ENCODE measurements at regions not wholly inside any gene's neighbourhood (a gene's known extent, or its start where the extent isn't known, plus 50 kb on each side); places are given as distances from the start of the nearest gene placed in this dataset.

DNA sequence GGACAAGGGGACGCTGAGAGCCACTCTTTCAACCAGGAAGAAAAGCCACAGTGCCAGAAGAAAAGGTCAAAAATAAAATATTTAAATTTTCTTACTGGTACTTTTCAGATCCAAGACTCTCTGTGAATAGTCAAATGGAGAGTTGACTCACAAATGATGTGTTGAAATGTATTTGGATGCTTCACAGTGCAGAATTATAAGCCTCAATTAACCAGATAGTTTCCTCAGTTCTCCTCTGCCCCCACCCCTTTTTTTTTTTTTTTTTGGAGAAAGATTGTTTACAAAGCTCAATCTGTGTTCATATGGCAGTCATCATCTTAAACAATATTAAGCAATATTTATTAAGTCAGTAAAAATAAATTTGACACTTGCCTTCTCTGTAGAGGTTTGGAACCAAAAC lies 470.8 kb downstream of the FGF9 start:
- DNase-seq = no peak

DNA sequence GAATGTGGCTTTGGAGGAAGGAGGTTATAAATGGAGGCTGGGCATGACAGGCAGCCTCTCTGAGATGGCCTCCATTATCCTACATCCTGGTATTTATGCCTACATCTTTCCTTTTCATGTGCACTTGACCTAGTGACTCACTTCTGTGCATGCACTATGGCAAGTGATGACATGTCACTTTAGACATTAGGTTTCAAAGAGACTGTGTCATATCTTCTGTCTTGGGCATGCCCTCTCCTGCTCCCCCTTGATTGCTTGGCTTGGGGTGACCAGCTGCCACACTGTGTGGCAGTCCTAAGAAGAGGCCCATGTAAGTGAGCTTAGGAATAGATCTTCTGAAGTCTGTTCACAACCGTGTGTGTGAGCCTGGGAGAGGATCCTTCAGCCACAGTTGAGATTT lies 472.8 kb downstream of the FGF9 start:
- no peak for DNase-seq

DNA sequence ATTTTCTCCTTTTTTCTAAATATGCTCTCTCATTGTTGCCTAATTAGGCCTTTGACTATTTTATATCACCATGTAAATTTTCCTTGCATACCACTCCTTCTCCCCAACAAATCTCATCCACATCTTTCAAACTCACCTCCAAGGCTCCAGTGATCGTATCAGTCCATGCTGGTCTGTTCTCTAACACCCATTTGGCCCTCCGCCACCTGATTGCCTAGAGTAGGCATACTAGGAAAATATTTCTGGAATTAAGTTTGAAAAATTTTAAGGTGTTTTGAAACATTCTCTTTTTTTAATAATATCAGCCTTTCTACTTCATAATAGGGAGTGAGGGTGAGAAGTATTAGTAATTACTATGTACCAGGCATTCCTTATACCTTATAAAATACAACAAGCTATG lies 473.9 kb downstream of the FGF9 start:
- no peak for DNase-seq

DNA sequence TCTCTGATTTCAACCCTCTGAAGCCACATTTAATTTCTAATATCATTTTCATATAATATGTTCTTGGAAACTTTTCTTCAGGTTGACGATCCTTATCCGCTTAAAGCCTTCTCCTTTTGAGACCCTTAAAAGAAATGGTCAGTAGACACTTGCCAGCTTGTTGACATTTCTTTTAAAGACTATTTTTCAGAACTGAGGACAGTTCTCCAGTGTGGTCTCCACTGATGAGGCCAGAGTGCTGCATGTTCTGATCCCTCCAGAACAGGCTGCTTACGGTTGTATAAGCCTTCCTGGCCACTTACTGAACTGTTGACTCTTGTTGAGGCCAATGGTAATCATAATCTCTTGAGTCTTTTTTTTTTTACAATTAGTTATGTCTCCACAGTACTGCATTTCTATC lies 477.3 kb downstream of the FGF9 start:
- no peak for DNase-seq

DNA sequence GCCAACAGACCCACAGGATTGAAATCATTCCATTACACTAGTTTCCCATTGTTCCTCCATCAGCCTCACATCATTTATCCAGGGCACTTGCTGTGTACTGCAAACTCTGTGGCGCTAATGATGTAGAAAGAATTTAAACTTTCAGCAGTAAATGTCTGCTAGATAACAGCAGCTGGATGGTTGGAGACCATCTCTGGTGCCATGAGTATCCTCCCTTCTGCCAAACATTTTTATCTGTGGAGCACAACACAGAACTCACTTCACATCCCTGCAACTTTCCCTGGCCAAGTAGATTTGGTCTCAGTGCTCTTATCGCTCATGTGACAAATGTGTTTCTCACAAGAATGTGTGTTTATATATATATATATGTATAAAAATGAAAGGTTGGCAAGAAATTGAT lies 481.9 kb downstream of the FGF9 start:
- DNase-seq = no peak

DNA sequence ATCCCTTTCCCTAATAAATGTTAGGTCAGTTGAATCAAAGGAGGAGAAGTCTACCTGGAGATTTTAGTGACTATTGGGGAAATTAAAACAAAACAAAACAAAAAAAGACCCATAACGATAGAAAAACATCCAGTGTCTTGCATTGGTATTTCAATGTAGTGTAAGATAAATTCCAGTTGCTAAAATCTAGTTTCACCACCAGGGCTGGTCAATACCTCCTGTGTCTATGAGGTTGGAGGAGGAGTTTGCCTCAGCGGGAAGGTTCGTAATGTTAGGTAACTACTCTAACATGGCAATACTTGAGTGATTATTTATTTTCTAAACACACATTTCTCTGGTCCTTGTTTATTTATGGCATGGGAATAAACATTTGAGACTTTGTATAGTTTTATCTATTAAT lies 483.2 kb downstream of the FGF9 start:
- no peak for DNase-seq

DNA sequence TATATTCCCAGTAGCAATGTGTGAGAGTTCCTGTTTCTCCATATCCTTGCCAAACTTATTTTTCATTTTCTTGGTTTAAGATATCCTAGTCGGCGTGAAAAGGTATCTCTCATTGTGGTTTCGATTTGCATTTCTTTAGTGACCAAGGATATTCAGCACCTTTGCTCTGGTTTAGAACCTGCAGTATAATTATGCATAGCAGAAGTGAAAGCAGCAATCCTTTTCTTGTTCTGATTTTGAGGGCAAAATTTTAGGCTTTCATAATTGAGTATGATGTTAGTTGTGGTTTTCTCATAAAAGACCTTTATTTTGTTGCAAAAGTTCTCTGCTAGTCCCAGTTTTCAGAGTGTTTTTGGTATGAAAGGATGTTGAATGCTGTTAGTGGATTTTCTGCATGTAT lies 491.0 kb downstream of the FGF9 start:
- DNase-seq = no peak

DNA sequence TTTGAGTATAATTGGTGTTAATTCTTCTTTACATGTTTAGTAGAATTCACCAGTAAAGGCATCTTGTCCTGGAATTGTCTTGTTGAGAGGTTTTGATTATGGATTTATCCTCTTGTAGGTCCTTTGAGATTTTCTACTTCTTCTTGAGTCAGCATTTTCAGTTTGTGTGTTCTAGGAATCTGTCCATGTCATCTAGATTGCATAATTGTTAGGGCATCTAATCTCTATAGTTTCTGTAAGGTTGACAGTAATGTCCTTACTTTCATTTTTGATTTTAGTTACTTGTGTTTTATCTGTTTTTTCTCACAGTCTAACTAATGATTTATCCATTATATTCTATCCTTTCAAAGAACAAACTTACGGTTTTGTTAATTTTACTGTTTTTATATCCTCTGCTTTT lies 492.0 kb downstream of the FGF9 start:
- DNase-seq = no peak

DNA sequence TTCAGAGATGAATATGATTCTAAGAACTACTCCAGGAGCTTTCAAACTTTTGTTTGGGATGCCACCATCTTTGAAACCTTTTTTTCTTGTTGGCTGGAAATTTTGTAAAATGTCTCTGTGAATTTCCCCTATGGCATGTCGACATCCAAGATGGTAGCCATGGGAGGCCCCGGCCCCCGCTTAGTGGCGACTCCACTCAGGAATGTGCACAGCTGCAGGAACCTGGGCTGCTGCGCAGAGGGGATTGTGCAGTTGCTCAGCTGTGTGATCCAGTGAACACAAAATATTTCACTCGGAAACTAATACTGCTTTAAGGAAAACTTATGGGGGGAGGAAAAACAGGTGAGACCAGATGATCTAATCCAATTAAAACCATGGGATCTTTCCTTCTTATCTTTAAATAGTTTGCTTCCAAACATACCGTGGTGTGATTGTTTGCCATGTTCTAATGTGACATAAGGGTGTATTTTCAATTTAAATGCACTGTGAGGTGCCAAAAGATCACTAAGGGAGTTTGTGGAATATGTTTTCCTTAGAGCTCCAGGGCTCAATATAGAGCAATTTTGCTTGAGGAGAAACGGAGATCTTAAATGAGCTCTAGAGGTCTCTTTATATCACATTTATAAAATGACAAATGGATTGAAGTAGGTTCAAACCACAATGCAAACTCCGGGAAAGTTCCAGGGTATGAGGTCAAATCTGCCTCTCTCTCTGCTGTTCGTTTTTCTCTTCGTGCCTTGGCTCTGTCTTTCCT lies 497.7 kb downstream of the FGF9 start:
- no peak for DNase-seq

DNA sequence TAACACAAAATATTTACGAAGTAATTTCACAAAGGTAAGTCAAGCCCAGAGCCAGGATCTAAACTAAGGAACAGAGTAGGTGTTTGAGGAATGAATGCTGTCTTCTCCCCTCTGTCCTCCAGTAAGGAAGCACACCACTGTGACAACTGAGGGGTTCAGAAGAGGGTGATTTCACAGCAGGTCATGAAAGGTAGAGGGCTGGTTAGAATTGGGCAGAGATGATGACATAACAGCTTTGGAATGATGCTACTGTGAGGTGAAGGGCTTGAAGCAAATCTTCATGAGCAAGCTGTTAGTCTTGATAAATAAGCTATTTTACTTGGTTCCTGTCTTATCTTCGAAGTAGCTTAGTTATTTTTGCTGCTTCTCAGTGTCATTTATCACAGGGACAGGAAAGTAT lies 498.6 kb downstream of the FGF9 start:
- no peak for DNase-seq

DNA sequence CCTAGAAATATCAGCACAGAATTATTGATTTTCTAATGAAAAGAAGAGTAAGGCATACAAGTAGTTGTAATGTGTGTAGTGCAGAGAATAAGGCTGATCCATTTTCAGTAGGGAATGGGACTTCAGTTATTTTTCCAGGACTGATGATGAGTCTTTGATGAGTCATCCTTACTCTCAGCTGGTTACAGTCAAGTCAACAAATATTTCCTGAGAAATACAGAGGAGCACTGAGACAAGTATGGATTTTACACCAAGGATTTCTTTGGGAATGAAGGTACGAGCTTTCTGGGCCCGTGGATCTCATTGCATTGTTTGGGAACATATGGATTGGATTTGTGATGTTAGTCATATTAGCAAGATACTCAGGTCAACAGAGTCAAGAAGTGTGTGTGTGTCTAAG lies 502.7 kb downstream of the FGF9 start:
- DNase-seq = no peak

DNA sequence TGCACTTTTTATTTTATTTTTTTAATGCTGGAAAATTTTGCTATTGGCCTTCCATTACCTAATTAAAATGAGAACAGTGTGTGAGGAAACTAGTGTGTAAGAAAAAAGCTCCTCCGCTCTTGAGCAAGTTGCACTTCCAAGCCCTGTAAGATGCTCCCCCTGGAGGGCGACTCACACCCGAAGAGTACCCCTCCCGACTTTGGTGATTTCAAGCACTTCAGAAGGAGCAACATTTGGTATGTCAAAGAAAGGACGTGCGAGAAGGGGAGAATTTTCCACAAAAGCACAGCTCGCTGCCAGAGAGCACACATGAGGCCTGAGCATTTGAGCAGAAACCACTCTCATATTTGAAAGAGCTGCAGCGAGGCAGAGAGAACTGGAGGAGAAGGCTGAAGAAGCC lies 504.4 kb downstream of the FGF9 start:
- no peak for DNase-seq

DNA sequence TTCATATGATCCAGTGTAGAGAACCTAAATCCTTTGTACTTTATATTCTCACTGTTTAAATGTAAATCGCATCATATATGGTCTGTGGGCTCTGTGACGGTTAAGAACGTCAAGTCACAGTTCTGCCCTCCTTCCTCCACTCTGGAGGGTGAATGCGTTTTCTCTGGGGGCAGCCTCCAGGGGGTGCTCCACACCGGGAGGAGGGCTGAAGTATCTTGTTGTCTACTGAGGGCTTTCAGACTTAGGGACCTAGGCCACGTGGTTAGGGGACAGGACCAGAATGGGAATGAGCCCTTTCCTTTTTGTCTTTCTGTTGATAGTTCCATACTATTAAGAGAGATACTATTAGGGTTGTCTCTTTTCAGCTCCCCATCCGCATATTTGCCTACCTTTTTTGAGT lies 504.9 kb downstream of the FGF9 start:
- DNase-seq = no peak

DNA sequence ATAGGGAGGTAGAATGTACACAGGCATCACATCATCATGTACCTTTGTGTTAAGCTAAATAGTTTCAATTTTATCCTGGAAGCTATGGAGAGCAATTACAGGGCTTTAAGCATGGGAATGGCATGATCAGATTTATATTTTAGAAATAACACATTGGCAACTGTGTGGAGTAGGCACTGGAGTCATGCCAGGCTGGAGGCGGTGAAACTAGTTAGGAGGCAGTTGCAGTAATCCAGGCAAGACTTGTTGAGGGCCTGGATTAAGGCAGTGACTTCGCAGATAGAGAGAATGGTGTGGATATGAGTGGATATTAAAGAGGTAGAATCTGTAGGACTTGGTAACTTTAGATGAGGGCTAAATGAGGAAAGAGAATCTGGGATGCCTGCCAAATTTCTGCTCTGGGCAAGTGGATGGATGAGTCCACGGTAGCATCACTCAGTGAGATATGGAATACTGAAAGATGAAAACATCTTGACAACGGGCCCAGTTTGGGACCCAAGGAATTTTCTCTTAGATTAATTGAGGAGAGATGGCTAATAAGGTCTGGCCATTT lies 506.2 kb downstream of the FGF9 start:
- no peak for DNase-seq

DNA sequence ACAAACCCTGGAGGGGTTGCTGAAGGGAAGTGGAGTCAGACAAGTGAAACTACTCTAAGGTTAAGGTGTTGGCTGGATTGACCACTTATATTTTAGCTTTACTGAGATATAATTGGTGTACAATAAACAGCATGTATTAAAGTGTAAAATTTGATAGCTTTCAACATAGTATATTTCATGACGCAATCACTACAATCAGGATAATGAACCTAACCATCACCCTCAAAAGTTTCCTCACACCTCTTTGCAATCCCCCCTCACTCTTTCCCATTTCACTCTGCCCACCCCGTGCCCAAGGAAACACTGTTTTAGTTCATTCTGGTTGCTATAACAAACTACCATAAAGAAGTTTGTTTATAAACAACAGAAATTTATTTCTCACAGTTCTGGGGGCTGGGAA lies 508.0 kb downstream of the FGF9 start:
- no peak for DNase-seq

DNA sequence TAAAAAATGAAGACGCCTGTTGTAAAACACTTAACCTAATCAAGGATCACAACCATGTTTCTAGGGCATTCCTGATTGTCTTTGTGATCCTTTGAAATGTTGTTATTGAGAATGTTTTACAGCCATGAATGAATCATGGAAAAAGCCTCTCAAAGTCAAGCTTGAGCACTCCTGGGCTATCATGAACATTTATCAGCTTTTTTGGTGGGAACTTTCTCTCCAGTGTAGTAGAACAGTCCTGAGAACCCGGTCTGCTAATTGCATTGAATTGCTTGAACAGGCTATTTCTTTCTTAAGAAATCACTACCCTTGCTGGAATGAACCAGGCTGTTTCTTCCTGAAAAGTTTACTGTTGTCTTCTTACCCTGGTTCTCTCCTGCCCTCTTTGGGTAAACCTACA lies 516.5 kb downstream of the FGF9 start:
- DNase-seq = no peak

DNA sequence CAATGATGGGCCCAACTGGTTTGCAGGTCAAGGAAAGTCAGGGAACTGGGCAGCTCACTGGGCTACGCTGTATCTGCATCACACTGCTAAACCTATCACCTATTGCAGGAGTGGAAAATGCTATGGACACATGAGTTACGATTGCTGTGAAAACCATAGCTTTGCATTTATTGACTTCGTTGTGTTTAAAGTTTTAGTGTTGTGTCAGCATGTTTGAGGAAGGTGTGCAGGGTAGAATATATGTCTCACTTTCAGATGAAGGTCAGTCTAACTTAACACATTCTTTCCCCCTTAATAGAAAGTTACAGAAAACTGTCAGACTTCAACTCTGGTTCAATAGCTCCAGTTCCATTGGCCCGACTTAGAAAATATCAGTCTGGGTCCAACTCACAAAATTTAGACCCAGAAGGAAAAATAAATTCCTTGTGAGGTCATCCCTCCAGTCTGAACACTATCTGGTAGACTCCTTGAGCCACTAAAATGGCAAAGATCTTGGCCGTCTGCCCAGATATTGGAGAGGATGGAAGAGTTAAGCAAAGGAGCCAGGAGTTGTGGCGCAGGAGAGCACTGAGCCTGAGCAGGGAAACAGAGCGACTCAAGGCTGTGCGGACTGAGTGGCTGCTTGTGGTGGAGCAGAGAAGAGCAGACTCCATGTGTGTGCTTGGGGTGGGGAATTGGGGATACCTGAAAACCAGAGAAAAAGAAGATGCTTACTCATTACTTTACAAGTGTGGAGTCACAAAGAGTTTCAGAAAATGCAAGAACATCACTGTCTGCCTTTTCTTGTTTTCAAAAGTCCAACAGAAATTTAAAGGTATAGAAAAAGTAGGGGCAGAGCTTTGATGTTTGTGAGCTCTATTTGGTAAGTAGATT lies 518.5 kb downstream of the FGF9 start:
- no peak for DNase-seq

DNA sequence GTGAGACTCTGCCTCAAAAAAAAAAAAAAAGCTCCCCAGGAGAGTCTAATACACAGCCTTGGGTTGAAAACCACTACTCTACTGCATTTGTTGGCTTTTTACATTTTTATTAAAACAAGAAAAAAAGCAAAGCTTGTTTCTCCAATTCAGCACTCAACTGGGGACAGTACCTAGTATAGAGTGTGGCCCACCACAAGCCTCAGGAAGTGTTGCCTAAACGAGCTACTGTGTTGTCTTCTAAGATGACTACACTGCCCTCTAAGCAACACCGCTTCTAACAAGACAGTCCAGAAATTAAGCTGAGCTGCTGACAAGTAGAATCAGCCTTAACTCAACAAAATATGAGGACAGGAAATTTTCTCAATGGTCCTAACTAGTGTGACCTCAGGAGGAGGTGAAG lies 522.2 kb downstream of the FGF9 start:
- DNase-seq = no peak

DNA sequence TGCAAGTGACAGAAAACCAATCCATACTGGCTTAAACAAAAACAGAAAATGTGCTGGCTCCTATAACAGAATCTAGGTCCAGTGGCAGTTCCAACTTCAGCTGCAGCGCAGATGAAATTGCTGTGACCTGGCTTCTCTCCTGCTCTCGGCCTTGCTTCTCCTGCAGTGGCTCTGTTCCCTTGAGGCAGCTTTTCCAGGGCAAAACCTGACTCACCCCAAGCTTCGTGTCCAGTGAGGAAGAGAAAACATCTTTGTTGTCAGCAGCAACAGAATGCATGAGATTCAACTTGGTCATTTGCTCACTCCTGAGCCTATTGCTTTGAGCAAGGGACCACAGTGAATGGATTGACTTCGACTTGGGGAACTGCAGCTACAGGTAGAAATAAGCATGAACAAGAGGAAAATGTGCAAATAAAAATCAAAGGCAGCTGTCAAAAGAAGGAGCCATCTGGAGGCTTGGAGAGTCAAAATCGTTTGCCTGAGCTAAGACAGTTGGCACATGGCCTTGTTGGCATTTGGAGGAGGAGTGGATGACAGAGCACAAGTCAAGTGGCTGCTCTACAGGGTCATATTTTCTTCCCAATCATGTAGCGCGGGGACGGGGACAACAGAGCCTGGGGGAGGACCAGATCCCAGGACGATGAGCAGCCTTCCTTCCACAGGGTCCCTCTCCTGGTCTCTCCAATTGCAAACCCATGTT lies 523.4 kb downstream of the FGF9 start:
- DNase-seq = peak; percentile 23 to 49

DNA sequence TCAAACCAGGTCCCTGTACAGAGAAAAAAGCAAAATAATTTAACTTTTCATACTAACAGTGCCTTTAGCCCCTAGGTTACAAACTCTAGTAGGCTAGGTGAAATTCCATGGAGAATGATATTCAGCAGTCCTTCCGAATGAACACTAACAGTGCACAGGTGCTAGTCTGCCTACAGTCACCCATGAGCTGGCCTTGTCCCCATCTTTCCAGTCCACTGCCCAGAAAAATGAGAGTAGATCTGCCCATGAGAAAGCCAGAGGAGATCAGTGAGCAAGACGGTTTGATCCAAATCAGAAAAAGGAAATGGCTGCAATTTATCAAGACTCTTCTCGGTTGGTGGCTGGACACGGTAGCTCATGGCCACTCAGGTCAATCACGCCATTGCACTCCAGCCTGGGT lies 524.9 kb downstream of the FGF9 start:
- DNase-seq = no peak

DNA sequence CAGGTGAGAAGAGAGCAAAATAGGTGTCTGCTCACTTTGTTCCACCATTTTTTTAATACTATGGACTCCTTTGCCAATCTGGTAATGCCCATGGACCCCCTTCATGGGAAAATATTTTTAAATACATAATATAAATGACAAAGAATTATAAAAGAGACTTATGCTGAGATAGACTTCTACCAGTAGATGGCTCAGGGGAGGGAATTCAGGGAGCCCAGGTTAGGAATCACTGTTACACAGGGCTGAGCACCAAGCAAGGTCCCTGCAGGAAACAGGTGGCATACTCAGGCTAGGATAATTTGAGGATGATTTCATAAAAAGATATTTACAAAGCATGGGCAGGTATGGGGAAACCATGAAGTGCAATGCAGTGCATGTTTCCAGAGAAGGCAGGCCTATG lies 525.9 kb downstream of the FGF9 start:
- no peak for DNase-seq

DNA sequence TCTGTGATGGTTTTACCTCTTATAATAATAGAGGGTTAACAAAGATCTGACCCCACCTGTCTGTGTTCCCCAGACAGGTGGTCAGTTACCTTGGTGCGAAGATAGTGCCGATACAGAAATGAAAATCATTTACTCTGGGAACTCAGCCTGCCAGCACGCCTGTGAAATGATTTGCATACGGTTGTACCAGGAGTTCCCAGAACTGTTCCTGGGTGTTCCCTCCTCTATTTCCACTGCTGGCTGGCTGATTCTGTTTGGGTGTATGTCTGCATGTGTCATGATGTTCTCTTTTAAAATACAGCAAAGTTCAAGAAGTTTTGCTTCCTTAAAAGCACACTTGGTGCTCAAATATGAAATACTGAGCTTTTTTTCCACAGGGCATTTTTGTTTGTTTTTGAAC lies 527.1 kb downstream of the FGF9 start:
- no peak for DNase-seq

DNA sequence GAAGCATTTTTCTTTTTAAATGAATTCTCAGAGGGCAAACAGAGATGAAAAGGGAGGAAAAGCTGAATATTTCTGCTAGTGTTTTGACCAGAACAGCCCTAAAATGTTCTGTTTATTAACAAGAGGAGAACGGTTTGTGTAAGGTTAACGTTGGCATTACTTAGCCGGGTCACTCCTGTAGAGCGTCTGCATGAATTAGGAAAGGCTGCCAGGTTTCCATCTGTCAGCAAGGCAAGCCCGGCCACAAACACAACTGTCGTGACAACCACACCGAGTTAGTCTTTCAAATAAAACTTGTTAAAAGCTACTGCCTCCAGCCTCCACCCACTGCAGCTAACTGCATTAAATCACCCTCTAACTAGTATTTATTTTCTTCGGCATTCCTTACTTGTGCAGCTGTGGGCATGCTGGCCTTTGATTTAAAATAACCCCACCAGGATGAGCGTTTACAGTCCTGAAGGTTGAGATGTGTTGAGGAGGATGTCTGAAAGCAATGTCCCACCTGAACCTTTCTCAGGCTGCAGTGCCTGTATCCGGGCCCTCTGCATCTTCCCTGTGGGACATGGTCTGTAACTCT lies 527.9 kb downstream of the FGF9 start:
- no peak for DNase-seq
